Colon (tissue), 2 donors: ENCODE measurements at regions not wholly inside any gene's neighbourhood (a gene's known extent, or its start where the extent isn't known, plus 50 kb on each side); places are given as distances from the start of the nearest gene placed in this dataset.

ENCODE experiments used
- FAIRE-seq: peaks from 2 replicates; lab custom pipeline; 2012; peaks lifted over from hg19 to GRCh38; lab: Jason Lieb, UNC
- donor health status: control.
- donor health status: control.

DNA sequence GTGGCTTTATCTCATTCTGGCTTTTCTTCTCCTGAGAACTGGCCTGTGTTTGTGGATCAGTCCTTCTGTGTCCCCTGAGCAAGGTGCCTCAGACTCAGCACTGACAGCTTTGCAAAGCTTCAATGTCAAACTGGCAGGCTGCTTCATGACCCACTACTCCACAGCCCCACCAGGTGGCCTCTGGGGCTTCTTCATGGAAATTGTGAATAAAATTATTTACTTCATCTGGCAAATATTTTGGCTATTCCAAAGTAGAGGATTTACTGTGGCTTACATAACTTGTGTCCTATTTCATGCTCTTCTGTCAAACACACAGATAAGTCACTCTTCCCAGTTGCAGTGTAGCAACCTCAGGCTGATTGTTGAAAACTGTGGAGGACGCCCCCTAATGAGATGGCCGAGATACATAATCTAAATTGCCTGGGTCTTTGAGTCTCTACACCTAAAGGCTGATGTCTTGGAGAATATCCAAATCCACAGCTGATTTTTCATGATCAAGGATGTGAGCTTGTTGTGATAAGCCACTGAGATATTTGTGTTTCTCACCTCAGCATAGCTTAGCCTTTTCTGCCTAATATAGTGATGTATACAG lies 721.9 kb upstream of the SLC10A2 start:
- no peak for FAIRE-seq

DNA sequence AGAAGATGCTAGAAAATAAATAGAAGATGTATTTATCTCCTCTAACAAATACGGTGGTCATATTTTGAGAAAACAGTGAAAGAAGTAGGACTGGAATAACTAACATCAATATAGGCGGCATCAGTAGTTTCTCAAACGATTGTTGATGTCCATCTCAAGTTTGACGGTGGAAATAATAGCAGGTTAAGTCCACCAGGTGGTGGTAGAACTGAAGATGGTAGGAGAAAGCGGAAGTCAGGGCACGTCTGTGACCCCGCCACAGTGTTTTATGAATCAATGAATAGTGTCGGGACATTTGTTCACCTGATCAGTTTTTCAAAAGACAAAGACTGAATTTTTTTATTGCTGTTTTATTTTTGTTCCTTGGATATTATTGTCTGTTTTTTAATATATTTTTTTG lies 706.4 kb upstream of the SLC10A2 start:
- no peak for FAIRE-seq

DNA sequence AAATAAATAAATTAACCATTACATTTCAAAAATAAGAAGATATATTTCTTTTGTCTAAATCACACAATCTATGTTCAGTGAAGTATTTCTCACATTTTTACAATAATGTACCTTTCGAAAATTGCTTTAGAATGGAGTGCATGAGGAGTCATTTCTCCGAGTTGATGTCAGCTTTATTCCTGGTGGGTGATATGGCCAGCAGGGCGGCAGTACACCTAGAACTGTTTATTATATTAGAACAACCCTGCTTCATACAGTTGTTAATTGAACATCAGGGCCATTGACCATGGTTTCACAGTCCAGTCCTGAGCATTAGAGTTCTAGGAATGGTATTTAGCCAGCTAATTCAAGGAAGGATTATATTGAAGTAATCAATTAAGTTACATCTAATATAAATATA lies 696.3 kb upstream of the SLC10A2 start:
- no peak for FAIRE-seq

DNA sequence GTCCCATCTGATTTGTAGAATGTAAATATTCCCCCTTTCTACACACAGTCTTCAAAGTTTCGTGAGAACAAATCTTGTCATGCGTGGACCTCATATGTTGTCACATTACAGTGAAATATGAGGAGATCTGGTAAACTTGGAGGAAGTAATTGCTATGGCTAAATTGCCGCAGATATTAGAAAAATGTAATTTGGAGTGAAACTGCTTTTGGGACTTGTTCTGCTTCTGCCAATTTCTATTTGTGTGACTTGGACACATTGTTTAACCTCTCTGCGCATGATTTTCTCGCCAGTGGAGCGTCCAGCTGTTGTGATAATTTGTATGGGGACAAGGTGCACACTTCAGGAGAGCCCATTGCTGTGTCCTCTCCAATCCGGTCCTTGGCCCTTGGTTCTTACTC lies 693.1 kb upstream of the SLC10A2 start:
- no peak for FAIRE-seq

DNA sequence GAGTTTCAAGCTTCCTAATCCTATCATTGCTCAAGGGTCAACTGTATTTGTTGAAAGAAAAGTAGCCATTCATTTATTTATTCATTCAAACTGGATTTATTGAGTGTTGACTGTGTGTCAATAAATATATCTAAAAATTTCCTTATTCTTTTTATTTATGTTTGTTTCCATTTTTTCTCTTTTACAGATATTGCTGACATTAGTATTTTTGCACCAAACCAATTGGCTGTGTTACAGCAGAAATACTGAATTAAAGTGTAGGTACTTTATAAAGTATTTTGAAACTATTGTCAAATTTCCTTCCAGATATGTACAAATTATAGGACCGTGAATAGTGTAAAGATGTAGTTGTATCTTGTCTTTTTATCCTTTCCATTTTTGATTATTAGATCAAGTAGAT lies 692.0 kb upstream of the SLC10A2 start:
- no peak for FAIRE-seq

DNA sequence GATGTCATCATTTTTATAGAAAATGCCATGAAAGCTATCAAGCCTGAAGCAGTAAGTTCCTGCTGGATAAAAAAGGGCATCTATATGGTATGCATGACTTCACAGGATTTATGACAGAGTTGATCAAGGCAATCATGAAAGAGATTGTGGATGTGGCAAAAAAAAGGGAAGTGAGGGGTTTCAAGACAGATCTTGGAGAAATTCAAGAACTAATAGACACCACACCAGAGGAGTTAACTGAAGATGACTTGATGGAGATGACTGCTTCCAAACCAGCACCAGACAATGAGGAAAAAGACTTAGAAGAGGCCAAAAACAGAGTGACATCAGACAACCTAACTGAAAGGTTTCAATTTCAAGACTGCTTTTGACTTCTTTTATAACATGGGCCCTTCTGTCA lies 691.1 kb upstream of the SLC10A2 start:
- FAIRE-seq: no peak

DNA sequence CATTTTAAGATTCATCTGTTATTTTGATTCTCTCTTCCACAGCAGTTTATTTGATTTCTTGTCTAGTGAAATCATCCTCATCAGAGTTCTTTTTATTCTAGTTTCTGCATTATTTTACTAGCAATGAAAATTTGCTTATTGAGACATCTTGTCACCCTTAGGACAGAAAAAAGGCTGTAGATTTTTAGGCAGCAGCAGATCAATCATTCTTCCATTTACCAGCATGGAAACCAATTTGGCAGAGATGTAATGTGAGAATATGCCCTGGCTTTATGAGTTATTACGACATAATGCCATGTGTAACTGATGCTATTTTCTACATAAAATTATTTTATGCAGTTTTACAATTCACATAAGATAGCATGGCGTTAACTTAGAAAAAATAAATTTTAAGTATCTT lies 688.6 kb upstream of the SLC10A2 start:
- FAIRE-seq: no peak

DNA sequence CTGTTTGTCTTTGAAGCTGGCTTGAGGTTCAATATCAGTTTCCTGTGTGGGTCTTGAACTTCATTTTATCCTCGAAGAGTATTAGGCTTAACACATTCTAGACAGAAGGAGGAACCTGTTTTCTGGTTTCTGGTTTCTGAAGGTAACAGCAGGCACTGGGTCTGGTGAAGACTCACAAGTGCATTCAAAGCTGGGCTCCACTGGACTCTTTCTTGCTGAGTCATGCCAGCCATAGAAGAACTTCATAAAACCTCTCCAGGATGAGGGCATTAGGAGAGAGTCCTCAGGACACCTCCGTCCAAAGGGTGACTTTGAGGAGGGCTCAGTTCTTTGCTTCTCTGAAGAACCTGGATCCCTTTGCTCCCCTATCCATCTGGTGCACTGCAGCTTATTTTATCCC lies 668.6 kb upstream of the SLC10A2 start:
- FAIRE-seq: no peak

DNA sequence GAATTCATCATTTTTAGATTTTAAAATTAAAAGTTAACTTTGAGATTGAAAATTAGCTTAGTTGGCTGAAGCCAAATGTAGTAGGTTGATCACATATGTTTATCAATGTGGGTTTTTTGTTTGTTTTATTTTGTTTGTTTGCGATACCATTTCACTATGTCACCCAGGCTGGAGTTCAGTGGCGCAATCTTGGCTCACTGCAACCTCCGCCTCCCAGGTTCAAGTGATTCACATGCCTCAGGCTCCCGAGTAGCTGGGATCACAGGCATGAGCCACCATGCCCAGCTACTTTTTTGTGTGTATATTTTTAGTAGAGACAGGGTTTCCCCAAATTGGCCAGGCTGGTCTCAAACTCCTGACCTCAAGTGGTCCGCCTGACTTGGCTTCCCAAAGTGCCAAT lies 665.7 kb upstream of the SLC10A2 start:
- FAIRE-seq: no peak

DNA sequence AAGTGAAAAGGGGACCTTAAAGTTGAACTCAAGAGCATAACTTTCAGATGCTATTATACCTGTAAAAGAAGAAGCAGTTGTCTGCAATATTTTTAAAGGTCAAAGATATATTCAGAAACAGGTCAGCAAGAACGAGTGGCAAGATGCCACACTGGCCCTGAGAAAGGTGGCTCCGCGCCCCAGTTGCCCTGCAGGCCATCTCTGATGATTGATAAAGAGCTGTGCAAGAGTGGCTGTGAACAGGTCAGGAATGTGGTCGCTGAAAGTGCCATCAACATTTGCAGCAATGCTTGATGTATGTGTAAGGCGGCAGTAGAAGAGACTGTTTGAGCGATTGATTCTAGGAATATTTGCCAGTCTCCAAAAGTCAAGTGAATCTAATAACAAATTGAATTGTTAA lies 664.2 kb upstream of the SLC10A2 start:
- FAIRE-seq: no peak

DNA sequence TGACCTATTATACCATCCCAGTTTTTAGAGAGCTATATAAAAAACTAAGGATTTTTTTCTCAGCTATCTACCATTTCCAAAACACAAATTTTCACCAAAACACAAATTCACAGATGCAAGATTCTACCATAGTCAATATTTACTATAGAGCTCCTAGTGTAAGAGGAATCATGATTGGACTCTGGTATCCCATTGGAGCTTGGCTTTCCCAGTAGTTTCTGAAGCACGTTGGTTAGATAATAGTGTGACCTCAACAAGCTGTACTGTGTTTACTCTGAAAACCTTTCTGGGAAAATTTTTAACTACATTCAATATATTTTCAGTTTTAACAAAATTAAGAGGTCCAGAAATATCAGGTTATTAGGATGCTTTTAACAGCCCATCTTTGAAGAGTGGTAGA lies 660.6 kb upstream of the SLC10A2 start:
- FAIRE-seq: no peak

DNA sequence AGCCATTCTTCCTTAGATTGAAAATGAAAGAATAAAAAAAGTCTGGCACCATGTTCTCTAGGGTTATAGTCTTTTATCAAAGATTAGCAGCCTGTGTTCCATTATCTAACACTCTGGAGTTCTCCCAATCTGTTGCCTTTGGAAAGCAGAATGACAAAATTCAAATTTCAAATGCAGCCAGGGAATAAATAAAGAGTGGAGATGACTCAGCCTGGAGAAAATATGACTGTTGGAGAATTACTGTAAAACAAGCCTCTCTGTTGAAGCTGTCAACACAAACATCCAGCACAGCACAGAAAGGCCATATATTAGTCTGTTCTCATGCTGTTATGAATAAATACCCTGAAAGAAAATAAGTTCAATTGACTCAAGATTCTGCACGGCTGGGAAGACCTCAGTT lies 650.5 kb upstream of the SLC10A2 start:
- no peak for FAIRE-seq

DNA sequence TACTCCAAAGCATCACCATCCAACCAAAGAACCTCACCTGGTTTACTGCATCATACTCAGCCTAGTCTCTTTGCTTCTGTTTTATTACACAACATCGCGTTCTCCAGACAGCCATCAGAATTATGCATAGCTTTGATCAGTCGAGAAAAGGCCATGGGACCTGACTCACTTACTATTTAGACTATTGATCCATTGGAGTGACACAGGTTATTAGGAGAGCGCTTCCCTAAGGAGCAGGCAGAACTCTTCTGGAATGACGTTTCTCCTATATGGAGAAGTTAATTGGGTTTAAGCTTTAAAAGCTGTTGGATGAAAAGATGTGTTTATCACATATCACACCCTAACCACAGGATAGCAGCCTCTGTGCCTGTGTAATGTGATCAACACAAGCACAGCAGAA lies 649.1 kb upstream of the SLC10A2 start:
- no peak for FAIRE-seq

DNA sequence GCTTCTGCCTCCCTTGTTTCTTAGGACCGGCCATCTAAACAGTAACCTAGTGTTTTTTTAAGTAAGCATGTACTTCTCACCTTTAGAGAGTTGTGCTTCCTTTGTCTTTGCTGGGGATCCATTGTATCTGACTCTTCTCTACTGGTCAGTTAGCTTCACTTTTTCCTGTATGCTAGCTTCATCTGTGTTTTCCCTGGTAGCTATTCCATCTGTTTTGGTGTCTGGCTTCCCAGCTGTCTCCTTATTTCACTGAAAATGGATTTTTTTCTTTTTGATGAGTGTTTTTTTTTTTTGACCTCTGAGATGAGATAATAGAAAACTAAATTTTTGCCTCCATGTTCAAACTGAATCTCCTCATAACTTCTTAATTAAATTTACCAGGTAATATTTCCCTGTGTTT lies 637.0 kb upstream of the SLC10A2 start:
- no peak for FAIRE-seq

DNA sequence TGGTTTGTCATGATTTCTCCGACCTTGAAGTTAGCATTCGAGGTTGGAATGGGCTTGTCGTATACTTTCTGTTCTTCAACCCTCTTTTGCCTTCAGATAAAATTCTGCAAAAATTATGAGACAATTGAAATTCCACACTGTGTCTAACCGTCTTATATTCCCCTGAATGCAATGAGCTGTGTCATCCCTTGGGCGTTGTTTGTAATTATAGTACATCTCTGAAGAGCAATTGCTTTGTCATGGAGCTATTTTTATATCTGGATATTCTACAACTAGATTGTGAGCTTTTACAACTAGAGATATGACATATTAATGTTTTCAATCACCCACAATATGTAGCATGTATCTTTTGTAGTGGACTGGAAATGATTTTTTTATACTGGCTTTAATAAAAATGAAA lies 631.8 kb upstream of the SLC10A2 start:
- no peak for FAIRE-seq

DNA sequence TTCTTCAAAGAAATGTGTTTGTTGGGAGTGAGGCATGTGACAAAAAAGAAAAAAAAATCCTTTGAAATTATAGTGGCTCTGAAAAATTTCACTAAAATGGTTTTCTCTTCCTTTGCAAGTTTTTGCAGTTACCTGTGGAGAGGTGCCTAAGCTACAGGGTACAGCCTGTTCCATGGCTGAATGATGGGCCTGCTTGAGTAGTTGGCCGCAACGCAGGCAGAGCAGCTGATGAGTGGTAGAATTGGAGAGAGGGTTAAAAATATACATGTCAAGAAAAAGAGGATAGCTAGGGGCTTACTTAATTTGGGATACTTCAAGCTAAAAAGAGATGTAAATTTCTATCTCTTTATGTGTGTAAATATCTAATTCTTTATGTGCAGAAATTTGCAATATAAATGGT lies 629.1 kb upstream of the SLC10A2 start:
- no peak for FAIRE-seq

DNA sequence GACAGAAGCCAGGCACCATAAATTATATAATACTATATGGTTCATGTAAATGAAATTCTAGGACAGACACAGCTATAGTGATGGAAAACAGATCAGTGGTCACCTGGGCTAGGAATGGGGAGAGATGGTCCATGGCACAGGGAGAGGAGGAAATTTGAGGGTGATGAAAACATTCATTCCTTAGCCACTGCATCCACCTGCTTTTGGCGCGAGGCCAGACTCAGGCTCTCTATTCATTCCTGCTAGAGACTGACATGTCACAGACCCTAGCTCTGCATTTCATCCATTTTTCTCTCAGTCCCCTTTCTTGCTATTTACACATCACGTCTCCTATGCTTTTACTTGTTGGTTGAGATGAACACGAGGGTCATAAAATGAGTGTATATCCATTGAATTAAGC lies 628.3 kb upstream of the SLC10A2 start:
- FAIRE-seq: no peak

DNA sequence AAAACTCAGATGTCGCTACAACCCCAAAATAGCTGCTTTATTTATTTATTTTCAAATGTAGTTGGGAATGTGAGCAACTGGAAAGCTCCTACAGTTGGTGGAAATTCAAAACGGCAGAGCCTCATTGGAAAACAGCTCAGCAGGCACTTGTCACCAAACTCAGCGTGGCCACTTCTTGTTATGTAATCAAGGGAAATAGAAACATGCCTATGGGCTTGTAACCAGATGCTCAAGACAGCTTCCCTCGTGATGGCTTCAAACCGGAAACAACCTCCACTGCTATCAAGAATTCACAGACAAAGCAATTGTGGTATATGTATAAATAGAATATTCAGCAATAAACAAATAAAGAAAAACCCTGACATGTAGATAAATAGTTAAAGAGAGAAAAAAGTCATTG lies 627.8 kb upstream of the SLC10A2 start:
- FAIRE-seq: no peak

DNA sequence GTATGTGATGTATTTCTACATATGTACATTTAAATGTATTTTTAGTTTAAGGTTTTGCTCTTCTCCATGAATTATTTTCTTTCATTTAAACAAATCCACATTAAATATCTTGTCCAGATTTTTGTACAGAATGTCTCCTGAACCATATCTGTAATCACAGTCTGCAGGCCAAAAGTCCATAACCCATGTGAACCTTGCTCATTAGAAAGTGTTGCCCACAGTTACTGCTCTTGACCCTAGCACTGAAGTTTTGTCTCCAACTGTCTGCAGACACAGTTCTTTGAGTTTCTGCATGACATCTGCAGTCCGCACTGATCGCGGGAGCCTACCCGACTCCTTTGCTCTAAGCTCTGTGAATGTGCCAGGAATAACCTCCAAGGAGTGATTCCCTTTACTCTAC lies 626.2 kb upstream of the SLC10A2 start:
- no peak for FAIRE-seq

DNA sequence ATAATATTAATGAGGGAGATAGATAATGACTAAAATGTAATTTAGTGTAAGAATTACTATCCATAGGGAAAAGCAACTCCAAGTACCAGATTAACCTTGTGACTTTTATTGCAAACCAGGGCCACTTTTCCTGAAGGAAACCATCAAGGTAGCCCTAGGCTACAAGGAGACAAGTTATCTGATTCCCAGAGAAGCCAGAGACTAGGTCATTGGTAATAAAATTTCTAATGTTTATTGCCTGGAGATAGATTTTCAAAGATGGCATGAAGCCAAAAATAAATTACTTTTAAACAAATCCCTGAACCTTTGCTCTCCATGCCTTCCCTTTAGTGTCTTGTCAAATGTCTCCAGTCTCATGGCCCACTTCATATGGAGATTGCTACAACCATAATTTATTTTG lies 610.1 kb upstream of the SLC10A2 start:
- no peak for FAIRE-seq

DNA sequence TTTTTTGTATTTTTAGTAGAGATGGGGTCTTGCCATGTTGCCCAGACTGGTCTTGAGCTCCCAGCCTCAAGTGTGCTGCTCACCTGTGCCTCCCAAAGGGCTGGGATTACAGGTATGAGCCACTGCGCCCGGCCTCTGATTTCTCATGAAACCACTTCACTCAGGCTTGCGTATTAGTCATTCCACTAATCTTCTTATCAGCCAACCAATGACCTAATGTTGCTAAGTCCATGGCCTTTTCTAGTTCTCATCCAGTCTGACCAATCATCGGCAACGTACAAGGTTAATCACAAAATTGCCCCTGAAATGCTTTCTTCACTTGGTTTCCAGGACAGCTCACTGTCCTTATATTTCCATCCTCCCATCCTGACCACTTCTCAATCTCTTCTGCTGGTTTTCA lies 605.3 kb upstream of the SLC10A2 start:
- no peak for FAIRE-seq

DNA sequence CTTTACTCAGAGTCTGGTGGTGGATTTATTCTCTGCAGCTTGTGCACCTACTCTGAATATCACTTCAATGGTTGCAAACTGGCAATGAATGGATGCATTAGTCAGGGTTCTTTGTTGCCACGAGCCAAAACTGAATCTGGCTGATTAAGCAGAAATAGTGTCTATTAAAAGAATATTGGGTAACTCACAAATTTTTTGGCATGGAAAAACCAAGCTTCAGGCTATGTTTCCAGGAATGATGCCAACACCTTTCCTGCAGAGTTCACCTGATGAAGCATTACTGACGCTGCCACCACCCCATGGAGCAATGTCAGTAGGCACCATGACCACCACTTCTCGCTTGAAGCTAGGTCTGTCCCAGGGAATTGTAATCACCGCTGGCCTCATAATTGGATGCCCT lies 597.8 kb upstream of the SLC10A2 start:
- FAIRE-seq: no peak

DNA sequence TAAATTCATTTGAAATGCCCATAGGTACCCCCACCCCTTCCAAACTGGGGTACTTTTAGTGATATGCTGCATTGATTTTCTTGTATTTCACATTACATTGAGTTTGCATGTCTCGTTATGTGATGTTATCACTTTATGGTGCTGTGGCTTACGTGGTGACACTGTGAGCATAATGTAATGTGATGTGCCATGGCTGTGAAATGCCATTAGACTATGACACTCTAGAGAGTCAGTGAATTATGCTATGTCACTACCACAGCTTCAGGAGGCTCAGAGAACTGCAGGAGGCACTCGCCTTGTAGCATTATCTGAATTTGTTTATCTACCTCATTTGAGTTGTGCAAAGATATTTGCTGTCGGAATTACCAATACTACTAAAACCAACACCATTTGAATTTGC lies 590.1 kb upstream of the SLC10A2 start:
- FAIRE-seq: no peak

DNA sequence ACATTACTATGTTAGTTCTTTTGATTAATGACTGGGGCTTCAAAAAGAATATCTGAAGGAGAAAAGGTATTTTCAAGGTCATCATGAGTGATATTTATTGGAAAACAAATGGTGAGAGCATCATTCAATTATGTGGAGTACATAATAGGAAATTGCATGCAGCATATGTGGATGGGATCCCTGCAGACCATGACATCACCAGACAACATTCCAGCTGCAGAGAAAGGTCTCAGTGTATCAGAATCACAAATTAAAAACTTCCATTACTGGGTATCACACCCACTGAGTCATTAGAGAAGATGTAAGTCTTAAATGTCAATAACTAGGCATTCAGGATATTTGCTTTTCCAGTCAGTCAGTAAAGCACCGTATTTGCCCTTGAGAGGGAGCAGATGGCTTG lies 574.4 kb upstream of the SLC10A2 start:
- FAIRE-seq: no peak

DNA sequence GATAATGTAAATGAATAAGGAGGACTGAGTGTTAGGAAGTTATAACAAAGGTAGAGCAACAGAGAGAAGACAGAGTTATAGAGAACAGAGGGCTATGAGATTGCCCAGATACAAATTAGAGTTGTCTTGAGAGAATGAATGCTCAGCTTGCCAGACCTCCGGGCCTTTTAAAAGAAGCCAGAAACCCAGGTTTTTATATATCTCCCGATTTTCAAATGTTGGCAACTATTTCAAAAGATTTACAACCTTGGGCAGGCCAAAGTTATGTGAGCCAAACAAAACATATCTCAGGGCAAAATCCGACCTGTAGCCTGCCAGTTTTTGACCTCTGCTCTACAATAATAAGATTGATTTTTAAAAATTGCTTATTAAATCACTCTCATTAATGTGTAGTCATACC lies 573.1 kb upstream of the SLC10A2 start:
- no peak for FAIRE-seq
